Transverse colon (tissue), 4 donors: ENCODE measurements at regions not wholly inside any gene's neighbourhood (a gene's known extent, or its start where the extent isn't known, plus 50 kb on each side); places are given as distances from the start of the nearest gene placed in this dataset.
"Not testable (repeated sequence)": the region's sequence is repeated elsewhere in the genome, so short reads cannot be mapped to it uniquely, and the experiment has no call there.

Source experiments
- DNase-seq: peaks from one replicate; pipeline ENCODE4 v3.0.0-alpha.2; 2019
- H3K27ac ChIP-seq, 4 donors: fragments of 200-600 bp; sonication (generic); 2 replicates each; pipeline ENCODE4 v1.5.1; 2016 to 2018; ENCODE audit warnings: inconsistent platforms in 4 of 4
- H3K27me3 ChIP-seq: fragments of 200-600 bp; sonication (generic); 2 replicates; pipeline ENCODE4 v1.5.1; 2017; ENCODE audit warnings: inconsistent platforms
- H3K36me3 ChIP-seq, 4 donors: fragments of 200-600 bp; sonication (generic); 2 replicates each; pipeline ENCODE4 v1.5.1; 2017 to 2019; ENCODE audit warnings: inconsistent platforms in 4 of 4
- H3K4me1 ChIP-seq, 4 donors: fragments of 200-600 bp; sonication (generic); 2 replicates each; pipeline ENCODE4 v1.5.1; 2017 to 2020; ENCODE audit warnings: inconsistent platforms in 4 of 4
- H3K4me3 ChIP-seq, 4 donors: fragments of 200-600 bp; sonication (generic); 1 replicate in 1 of 4; 2 replicates in 3 of 4; pipeline versions ENCODE4 v1.5.1 to v1.6.1; 2017 to 2019; ENCODE audit warnings: inconsistent platforms in 4 of 4
- H3K9me3 ChIP-seq, 2 donors: fragments of 200-600 bp; sonication (generic); 2 replicates each; pipeline ENCODE4 v1.5.1; 2017 to 2019; ENCODE audit warnings: inconsistent platforms in 2 of 2
- EP300 ChIP-seq: sonication (generic); formaldehyde crosslinking; IDR thresholded peaks from one replicate; pipeline ENCODE4 v1.6.1; 2017; ENCODE audit warnings: antibody characterized with exemption, low read depth
- POLR2A ChIP-seq: fragments of 450-650 bp; IDR thresholded peaks from one replicate; pipeline ENCODE4 v1.6.1; 2016; ENCODE audit warnings: antibody characterized with exemption, mild to moderate bottlenecking, moderate library complexity
- POLR2AphosphoS5 ChIP-seq, 3 donors: sonication (generic); formaldehyde crosslinking; IDR thresholded peaks; one replicate each; pipeline ENCODE4 v1.6.1; 2016; ENCODE audit warnings: antibody characterized with exemption in 3 of 3
- WGBS, 2 donors: methylation state at CpG; one replicate each; pipeline ENCODE4 v1.1.5; 2018; ENCODE audit warnings: low coverage in 1 of 2; 5-methylcytosine and 5-hydroxymethylcytosine counted together
- in situ Hi-C, 4 donors: fragments of 200-750 bp; cut with MboI; loops; one replicate each; pipeline versions ENCODE4 v1.15.0 to v1.15.1; 2017; ENCODE audit warnings: low sequenced_read_pairs in 3 of 4, low pct_ligation_motif_present in 1 of 4, low pct_unique_long_range_greater_than_20kb in 1 of 4
- intact Hi-C: fragments of 100-400 bp; cut with DNase I; formaldehyde crosslinking; loops from one replicate; pipeline ENCODE4 v1.15.1; 2023; ENCODE audit warnings: low total_unique reads
- TF ChIP-seq, protein P1 (sequence below), 5 experiments: fragments of 200-600 bp in 3 of 5; fragments of 450-650 bp in 2 of 5; sonication (generic) in 3 of 5; IDR thresholded peaks; 1 replicate in 2 of 5; 2 replicates in 3 of 5; pipeline ENCODE4 v1.5.1; 2016 to 2017; ENCODE audit warnings: antibody characterized with exemption in 5 of 5, inconsistent platforms in 3 of 5, mild to moderate bottlenecking in 2 of 5, moderate library complexity in 1 of 5

DNA sequence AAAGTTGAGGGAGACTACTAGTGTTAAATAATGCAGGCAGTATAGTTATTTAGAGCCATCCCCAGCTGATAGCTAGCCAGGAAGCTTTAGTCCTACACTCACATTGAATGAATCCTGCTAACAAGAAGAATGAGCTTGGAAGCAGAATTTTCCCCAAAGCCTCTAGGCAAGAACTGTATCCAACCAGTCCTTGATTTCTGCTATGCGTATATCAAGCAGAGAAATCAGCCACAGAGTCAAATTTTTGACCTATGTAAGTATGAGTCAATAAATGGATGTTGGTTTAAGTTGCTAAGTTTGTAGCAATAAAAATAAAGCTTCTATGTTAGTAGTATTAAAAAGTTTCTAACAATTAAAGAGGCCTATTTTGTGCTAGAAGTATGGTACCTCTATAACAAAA lies 672.1 kb upstream of the CHD1 start:
- no peak overlapping the region for H3K27ac ChIP-seq
- no peak for DNase-seq
- no peak overlapping the region for H3K4me3 ChIP-seq
- in situ Hi-C loops, result no loop called here
- intact Hi-C loops, result no loop called here
- no peaks in the 10 kb centered on the region for H3K36me3 ChIP-seq
- no peaks in the 10 kb centered on the region for H3K9me3 ChIP-seq
- TF ChIP-seq, protein P1, sequence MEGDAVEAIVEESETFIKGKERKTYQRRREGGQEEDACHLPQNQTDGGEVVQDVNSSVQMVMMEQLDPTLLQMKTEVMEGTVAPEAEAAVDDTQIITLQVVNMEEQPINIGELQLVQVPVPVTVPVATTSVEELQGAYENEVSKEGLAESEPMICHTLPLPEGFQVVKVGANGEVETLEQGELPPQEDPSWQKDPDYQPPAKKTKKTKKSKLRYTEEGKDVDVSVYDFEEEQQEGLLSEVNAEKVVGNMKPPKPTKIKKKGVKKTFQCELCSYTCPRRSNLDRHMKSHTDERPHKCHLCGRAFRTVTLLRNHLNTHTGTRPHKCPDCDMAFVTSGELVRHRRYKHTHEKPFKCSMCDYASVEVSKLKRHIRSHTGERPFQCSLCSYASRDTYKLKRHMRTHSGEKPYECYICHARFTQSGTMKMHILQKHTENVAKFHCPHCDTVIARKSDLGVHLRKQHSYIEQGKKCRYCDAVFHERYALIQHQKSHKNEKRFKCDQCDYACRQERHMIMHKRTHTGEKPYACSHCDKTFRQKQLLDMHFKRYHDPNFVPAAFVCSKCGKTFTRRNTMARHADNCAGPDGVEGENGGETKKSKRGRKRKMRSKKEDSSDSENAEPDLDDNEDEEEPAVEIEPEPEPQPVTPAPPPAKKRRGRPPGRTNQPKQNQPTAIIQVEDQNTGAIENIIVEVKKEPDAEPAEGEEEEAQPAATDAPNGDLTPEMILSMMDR (IDR thresholded peaks at IDR 0.05), result no peak
- no peak for TF ChIP-seq POLR2AphosphoS5 (IDR thresholded peaks at IDR 0.05)
- TF ChIP-seq EP300, result no peak
- TF ChIP-seq POLR2A, result no peak
- 67 to 84% methylated on average over 1 of the region's 1 CpG for WGBS, 2 donors
- H3K27me3 ChIP-seq, result no peaks in the 10 kb centered on the region
- H3K4me1 ChIP-seq, result no peaks in the 10 kb centered on the region

DNA sequence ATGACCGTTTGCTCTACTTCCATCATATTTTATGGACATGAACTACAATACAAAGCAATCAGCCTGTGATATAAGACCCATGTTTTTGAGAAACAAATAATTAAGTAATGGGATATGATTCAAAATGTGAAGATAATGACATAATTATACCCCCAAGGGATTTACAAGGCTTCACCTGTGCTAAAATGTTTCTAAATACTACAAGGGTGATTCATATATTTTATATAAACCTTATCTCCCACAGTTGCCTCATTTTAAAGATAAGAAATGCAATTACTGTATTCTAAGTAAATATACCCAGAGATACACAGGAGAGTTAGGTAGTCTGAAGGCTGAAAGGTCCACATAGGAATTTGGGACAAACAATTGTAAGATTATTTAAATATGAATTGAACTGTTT lies 662.0 kb upstream of the CHD1 start:
- H3K4me3 ChIP-seq, result no peak overlapping the region
- WGBS, 2 donors, result 54 to 67% methylated on average over 1 of the region's 1 CpG
- TF ChIP-seq, protein P1 (IDR thresholded peaks at IDR 0.05), result no peak
- TF ChIP-seq EP300 (no peak), POLR2AphosphoS5 (IDR thresholded peaks at IDR 0.05) (no peak), POLR2A (no peak)
- no peak for DNase-seq
- H3K27ac ChIP-seq, result no peak overlapping the region
- no peaks in the 10 kb centered on the region for H3K4me1 ChIP-seq
- intact Hi-C loops (no loop called here), in situ Hi-C loops (no loop called here)
- no peaks in the 10 kb centered on the region for H3K27me3 ChIP-seq
- no peaks in the 10 kb centered on the region for H3K9me3 ChIP-seq
- H3K36me3 ChIP-seq, result no peaks in the 10 kb centered on the region

DNA sequence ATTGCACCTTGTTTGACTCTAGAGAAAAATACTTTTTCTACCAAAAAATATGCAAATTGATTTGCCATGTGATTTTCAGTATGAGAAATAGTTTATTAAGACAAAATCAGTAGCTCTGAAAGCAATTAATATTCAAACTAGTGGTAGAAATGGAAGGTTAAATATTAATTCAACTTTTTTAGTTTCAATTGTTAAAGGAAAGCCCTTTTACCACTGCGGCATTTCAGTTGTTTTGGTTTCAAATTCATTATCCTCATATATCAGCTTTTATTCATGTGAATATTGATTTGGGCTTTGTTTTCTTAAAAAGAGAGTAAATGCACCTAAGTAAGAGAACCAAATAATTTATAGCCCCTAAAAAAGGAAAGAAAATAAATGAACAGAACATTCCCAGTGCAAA lies 660.6 kb upstream of the CHD1 start:
- Histone ChIP-seq H3K4me3 (no peak overlapping the region), H3K27me3 (no peaks in the 10 kb centered on the region), H3K9me3 (no peaks in the 10 kb centered on the region), H3K4me1 (no peaks in the 10 kb centered on the region), H3K27ac (no peak overlapping the region), H3K36me3 (no peaks in the 10 kb centered on the region)
- no peak for TF ChIP-seq POLR2A
- TF ChIP-seq, protein P1 (IDR thresholded peaks at IDR 0.05), result no peak
- no peak for TF ChIP-seq POLR2AphosphoS5 (IDR thresholded peaks at IDR 0.05)
- no peak for TF ChIP-seq EP300
- WGBS, 2 donors, result 74 to 85% methylated on average over 1 of the region's 1 CpG
- in situ Hi-C loops (no loop called here), intact Hi-C loops (no loop called here)
- no peak for DNase-seq

DNA sequence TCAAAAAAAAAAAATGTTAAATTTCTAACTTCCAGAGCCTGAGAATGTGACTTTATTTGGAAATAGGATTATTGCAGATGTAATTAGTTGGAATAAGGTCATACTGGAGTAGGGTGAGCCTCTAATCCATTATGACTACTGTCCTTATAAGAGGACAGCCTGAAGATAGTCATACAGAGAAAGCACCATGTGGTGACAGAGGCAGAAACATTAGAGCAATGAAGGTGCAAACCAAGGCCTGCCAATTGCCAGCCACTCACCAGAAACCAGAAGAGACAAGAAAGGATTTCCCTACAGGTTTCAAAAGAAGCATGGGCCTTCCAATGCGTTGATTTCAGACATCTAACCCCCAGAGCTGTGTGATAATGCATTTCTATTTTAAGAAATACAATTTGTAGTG lies 659.2 kb upstream of the CHD1 start:
- no peak for DNase-seq
- H3K36me3 ChIP-seq, result no peaks in the 10 kb centered on the region
- 58 to 75% methylated on average over 1 of the region's 1 CpG for WGBS, 2 donors
- intact Hi-C loops, result no loop called here
- H3K27ac ChIP-seq, result no peak overlapping the region
- H3K27me3 ChIP-seq, result no peaks in the 10 kb centered on the region
- H3K4me3 ChIP-seq, result no peak overlapping the region
- no peaks in the 10 kb centered on the region for H3K4me1 ChIP-seq
- no peaks in the 10 kb centered on the region for H3K9me3 ChIP-seq
- TF ChIP-seq POLR2A (no peak), POLR2AphosphoS5 (IDR thresholded peaks at IDR 0.05) (no peak), EP300 (no peak)
- in situ Hi-C loops, result no loop called here

DNA sequence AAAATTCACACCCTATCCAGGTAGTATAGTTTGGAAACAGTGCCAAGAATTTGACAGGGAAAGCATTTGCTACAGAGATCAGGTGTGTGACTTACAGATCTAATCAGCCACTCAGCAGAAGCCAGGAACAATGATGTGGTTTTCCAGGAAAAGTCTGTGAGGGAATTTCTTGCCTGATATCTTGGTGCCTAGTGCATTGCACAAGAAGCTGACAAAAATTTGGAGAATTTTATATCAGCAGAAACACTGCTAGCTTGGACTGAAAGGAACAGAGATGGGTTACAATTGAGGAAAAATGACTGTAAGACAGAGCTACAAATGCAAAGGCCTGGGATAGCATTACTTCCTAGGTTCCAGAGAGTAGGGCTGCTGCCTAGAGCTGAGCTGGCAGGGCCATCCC lies 658.1 kb upstream of the CHD1 start:
- Histone ChIP-seq H3K4me1 (no peaks in the 10 kb centered on the region), H3K27me3 (no peaks in the 10 kb centered on the region), H3K36me3 (no peaks in the 10 kb centered on the region), H3K9me3 (no peaks in the 10 kb centered on the region), H3K27ac (no peak overlapping the region), H3K4me3 (no peak overlapping the region)
- in situ Hi-C loops, result no loop called here
- TF ChIP-seq POLR2A (no peak), EP300 (no peak), POLR2AphosphoS5 (IDR thresholded peaks at IDR 0.05) (no peak)
- TF ChIP-seq, protein P1 (IDR thresholded peaks at IDR 0.05), result no peak
- intact Hi-C loops, result no loop called here
- DNase-seq, result no peak

DNA sequence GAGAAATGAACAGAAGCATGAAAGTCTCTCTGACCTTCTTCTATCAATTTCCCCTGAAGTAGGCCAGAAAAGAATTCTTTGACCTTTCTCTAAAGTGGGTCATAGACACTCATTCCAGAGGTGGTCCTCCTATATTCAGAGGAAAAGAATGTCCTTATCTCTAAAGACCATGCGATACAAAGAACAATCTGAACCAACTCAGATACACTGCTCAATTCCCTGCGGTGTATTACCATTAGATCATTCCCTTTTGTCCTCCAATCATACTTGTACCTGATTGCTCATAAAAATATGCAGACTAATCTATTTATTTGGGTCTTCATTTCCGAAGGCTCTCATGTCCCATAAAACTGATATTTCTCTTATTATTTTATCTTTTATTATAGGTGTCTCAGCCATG lies 652.4 kb upstream of the CHD1 start:
- DNase-seq, intact Hi-C loops, H3K36me3 ChIP-seq, H3K4me1 ChIP-seq, H3K27me3 ChIP-seq, H3K9me3 ChIP-seq, H3K4me3 ChIP-seq, in situ Hi-C loops, H3K27ac ChIP-seq: not testable (repeated sequence)
- WGBS, 2 donors, result 68 to 75% methylated on average over 2 to 3 of the region's 3 CpGs

DNA sequence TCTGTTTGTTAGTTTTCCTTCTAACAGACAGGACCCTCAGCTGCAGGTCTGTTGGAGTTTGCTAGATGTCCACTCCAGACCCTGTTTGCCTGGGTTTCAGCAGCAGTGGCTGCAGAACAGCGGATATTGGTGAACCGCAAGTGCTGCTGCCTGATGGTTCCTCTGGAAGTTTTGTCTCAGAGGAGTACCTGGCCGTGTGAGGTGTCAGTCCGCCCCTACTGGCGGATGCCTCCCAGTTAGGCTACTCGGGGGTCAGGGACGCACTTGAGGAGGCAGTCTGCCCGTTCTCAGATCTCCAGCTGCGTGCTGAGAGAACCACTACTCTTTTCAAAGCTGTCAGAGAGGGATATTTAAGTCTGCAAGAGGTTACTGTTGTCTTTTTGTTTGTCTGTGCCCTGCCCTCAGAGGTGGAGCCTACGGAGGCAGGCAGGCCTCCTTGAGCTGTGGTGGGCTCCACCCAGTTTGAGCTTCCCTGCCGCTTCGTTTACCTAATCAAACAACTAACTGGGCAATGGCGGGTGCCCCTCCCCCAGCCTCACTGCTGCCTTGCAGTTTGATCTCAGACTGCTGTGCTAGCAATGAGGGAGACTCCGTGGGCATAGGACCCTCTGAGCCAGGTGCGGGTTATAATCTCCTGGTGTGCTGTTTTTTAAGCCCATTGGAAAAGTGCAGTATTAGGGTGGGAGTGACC lies 634.3 kb upstream of the CHD1 start:
- H3K4me1 ChIP-seq, result not testable (repeated sequence)
- WGBS, 2 donors, result 81% methylated on average over 15 of the region's 15 CpGs; no CpG with 5 or more reads in 1 of the 2 donors

More for the DNA sequence above, 634.3 kb upstream of the CHD1 start:
- intact Hi-C loops, H3K9me3 ChIP-seq, DNase-seq, H3K27me3 ChIP-seq, H3K4me3 ChIP-seq, in situ Hi-C loops, H3K27ac ChIP-seq, H3K36me3 ChIP-seq: not testable (repeated sequence)
